Naive thymus-derived CD4-positive, alpha-beta T cell (primary cell): ENCODE measurements at regions not wholly inside any gene's neighbourhood (a gene's known extent, or its start where the extent isn't known, plus 50 kb on each side); places are given as distances from the start of the nearest gene placed in this dataset.
A peak's percentile ranks its signal among the peaks of the same experiment; 100 is the strongest.

Experiments
- ATAC-seq: fragments of 150-1000 bp; cut with Tn5 transposase; 2 replicates; pipeline ENCODE4 v1.10.0; 2021; ENCODE audit warnings: mild to moderate bottlenecking, moderate library complexity
- CTCF ChIA-PET: fragments of 350-600 bp; sonication (Branson Sonifier 250); formaldehyde crosslinking; loops from one replicate; lab custom pipeline; 2021; ENCODE audit warnings: antibody characterized with exemption; lab: Charles Lee
- POLR2A ChIA-PET: fragments of 350-600 bp; sonication (Branson Sonifier 250); formaldehyde crosslinking; loops from one replicate; lab custom pipeline; 2021; ENCODE audit warnings: antibody characterized with exemption, inconsistent platforms; lab: Charles Lee
- DNase-seq, 9 donors: peaks; one replicate each; pipeline versions ENCODE4 v3.0.0 to v3.0.0-alpha.2; 2020 to 2022; ENCODE audit warnings: mixed read lengths in 1 of 9
- H3K27ac ChIP-seq: one replicate; pipeline ENCODE4 v1.7.0; 2013; ENCODE audit warnings: mild to moderate bottlenecking, low read depth, low read length, moderate library complexity
- H3K27me3 ChIP-seq, 2 donors: one replicate each; pipeline ENCODE4 v1.7.0; 2013; ENCODE audit warnings: low read length in 2 of 2, mild to moderate bottlenecking in 2 of 2, moderate library complexity in 2 of 2; ENCODE audit not compliant: control insufficient read depth in 2 of 2, insufficient read depth in 2 of 2
- H3K36me3 ChIP-seq, 3 experiments: 1 replicate in 2 of 3; 2 replicates in 1 of 3; pipeline ENCODE4 v1.7.0; 2013; ENCODE audit warnings: low read length in 3 of 3, mild to moderate bottlenecking in 3 of 3, moderate library complexity in 1 of 3; ENCODE audit not compliant: insufficient read depth in 3 of 3, control insufficient read depth in 2 of 3
- H3K4me1 ChIP-seq, 2 donors: one replicate each; pipeline ENCODE4 v1.7.0; 2013; ENCODE audit warnings: low read length in 2 of 2, mild to moderate bottlenecking in 2 of 2, moderate library complexity in 1 of 2; ENCODE audit not compliant: control insufficient read depth in 2 of 2, insufficient read depth in 2 of 2
- H3K4me3 ChIP-seq: 2 replicates; pipeline ENCODE4 v1.7.0; 2013; ENCODE audit warnings: mild to moderate bottlenecking, low read length
- H3K9me3 ChIP-seq, 3 experiments: 1 replicate in 2 of 3; 2 replicates in 1 of 3; pipeline ENCODE4 v1.7.0; 2013; ENCODE audit warnings: low read length in 3 of 3; ENCODE audit not compliant: control insufficient read depth in 2 of 3
- H3K27ac Mint-ChIP-seq, 9 donors: one replicate each; pipeline ENCODE4 v1.8.0; 2020 to 2022; ENCODE audit warnings: mixed read lengths in 9 of 9, mild to moderate bottlenecking in 8 of 9, moderate library complexity in 5 of 9, inconsistent platforms in 2 of 9
- H3K27me3 Mint-ChIP-seq, 5 donors: one replicate each; pipeline ENCODE4 v1.8.0; 2021 to 2022; ENCODE audit warnings: mixed read lengths in 5 of 5, mild to moderate bottlenecking in 1 of 5
- H3K36me3 Mint-ChIP-seq, 5 donors: one replicate each; pipeline ENCODE4 v1.8.0; 2020 to 2022; ENCODE audit warnings: mixed read lengths in 5 of 5, mild to moderate bottlenecking in 3 of 5, inconsistent platforms in 1 of 5
- H3K4me1 Mint-ChIP-seq, 7 donors: one replicate each; pipeline ENCODE4 v1.8.0; 2020 to 2022; ENCODE audit warnings: mixed read lengths in 7 of 7, mild to moderate bottlenecking in 3 of 7, inconsistent platforms in 1 of 7
- H3K4me3 Mint-ChIP-seq, 10 donors: one replicate each; pipeline ENCODE4 v1.8.0; 2020 to 2022; ENCODE audit warnings: mild to moderate bottlenecking in 10 of 10, mixed read lengths in 10 of 10, moderate library complexity in 6 of 10, inconsistent platforms in 2 of 10
- H3K9me3 Mint-ChIP-seq, 11 donors: one replicate each; pipeline ENCODE4 v1.8.0; 2020 to 2022; ENCODE audit warnings: mixed read lengths in 11 of 11, mild to moderate bottlenecking in 4 of 11, inconsistent platforms in 1 of 11, moderate library complexity in 1 of 11
- intact Hi-C, 2 donors: fragments of 100-400 bp; cut with micrococcal nuclease; formaldehyde crosslinking; loops; one replicate each; pipeline ENCODE4 v1.15.1; 2023

- peaks cover 0 to 53% (median 18%) of the 10 kb centered on the region in 11 donors for H3K9me3 Mint-ChIP-seq
- DNase-seq: no peak
- ChIA-PET CTCF (no interaction called here), POLR2A (no interaction called here)
- no peaks in the 10 kb centered on the region for H3K4me1 Mint-ChIP-seq
- H3K27ac ChIP-seq: no peak overlapping the region
- no peak for ATAC-seq
- no peaks in the 10 kb centered on the region for H3K4me1 ChIP-seq
- H3K36me3 ChIP-seq: no peaks in the 10 kb centered on the region
- no peak overlapping the region for H3K27ac Mint-ChIP-seq
- intact Hi-C loops: no loop called here
- H3K4me3 Mint-ChIP-seq: peak overlapping the region in 1 of 10 donors; percentile 3
- peaks cover 0 to 8% (median 0%) of the 10 kb centered on the region in 3 experiments for H3K9me3 ChIP-seq
- no peak overlapping the region for H3K4me3 ChIP-seq
- no peaks in the 10 kb centered on the region for H3K36me3 Mint-ChIP-seq
- peaks cover 0 to 6% (median 4%) of the 10 kb centered on the region in 5 donors for H3K27me3 Mint-ChIP-seq
- no peaks in the 10 kb centered on the region for H3K27me3 ChIP-seq
Measured at GRCh38 chr4:148757171-148757570, 315.0 kb upstream of the NR3C2 start.

DNA sequence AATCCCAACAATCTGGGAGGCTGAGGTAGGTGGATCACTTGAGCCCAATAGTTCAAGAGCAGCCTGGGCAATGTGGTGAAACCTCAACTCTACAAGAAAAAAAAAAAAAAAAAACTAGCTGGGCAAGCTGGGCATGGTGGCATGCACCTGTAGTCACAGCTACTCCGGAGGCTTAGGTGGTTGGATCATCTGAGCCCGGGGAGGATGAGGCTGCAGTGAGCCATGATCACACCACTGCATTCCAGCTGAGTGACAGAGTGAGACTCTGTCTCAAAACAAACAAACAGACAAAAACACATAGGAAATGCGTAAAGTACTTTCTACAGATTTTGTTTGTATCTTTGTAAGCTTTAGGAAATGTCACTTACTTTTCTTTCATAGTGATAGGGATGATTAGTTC, 307.2 kb upstream of the NR3C2 start:
- H3K27ac ChIP-seq: no peak overlapping the region
- no peaks in the 10 kb centered on the region for H3K4me1 Mint-ChIP-seq
- H3K9me3 Mint-ChIP-seq: peaks cover 0 to 10% (median 0%) of the 10 kb centered on the region in 11 donors
- no peaks in the 10 kb centered on the region for H3K9me3 ChIP-seq
- ATAC-seq: no peak
- H3K4me3 ChIP-seq: no peak overlapping the region
- H3K36me3 ChIP-seq: no peaks in the 10 kb centered on the region
- no peaks in the 10 kb centered on the region for H3K36me3 Mint-ChIP-seq
- H3K4me3 Mint-ChIP-seq: no peak overlapping the region
- H3K27me3 Mint-ChIP-seq: no peaks in the 10 kb centered on the region
- POLR2A ChIA-PET: no interaction called here
- H3K27me3 ChIP-seq: no peaks in the 10 kb centered on the region
- no peak overlapping the region for H3K27ac Mint-ChIP-seq
- CTCF ChIA-PET: no interaction called here
- DNase-seq: no peak
- H3K4me1 ChIP-seq: no peaks in the 10 kb centered on the region
- intact Hi-C loops: no loop called here

- peaks cover 0 to 5% (median 0%) of the 10 kb centered on the region in 11 donors for H3K9me3 Mint-ChIP-seq
- Histone ChIP-seq H3K4me1 (no peaks in the 10 kb centered on the region), H3K36me3 (no peaks in the 10 kb centered on the region), H3K27me3 (no peaks in the 10 kb centered on the region), H3K4me3 (no peak overlapping the region), H3K9me3 (no peaks in the 10 kb centered on the region), H3K27ac (no peak overlapping the region)
- intact Hi-C loops: no loop called here
- no peaks in the 10 kb centered on the region for H3K36me3 Mint-ChIP-seq
- POLR2A ChIA-PET: no interaction called here
- no peak overlapping the region for H3K4me3 Mint-ChIP-seq
- no peaks in the 10 kb centered on the region for H3K4me1 Mint-ChIP-seq
- no peak for DNase-seq
- H3K27me3 Mint-ChIP-seq: no peaks in the 10 kb centered on the region
- CTCF ChIA-PET: no interaction called here
- ATAC-seq: no peak
- H3K27ac Mint-ChIP-seq: no peak overlapping the region
Measured at GRCh38 chr4:148747721-148748268, 305.6 kb upstream of the NR3C2 start.

DNA sequence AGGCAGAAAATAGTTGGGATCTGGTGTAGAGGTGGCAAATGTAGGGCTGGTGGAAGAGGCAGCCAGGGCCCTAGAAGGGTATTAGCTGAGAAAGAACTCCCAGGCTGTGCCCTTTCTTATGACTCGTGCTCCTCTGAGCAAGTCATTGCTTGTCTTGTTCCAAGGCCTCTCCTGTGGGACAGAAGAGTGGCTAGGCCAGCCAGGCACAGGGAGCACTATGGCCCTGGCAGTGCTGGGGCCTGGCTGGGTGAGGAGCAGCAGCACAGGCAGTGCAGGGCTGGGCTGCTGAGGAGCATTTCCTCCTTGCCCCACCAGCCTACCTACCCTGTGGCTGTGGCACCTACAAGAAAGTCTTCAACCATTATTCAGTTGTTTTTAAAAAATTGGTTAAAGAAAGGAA, 298.5 kb upstream of the NR3C2 start:
- Mint-ChIP-seq H3K27ac (no peak overlapping the region), H3K36me3 (no peaks in the 10 kb centered on the region), H3K4me3 (no peak overlapping the region), H3K4me1 (no peaks in the 10 kb centered on the region), H3K9me3 (peaks cover 0 to 7% (median 4%) of the 10 kb centered on the region in 11 donors), H3K27me3 (peaks cover 0 to 8% (median 0%) of the 10 kb centered on the region in 5 donors)
- no peak overlapping the region for H3K27ac ChIP-seq
- DNase-seq (no peak), ATAC-seq (no peak)
- no peaks in the 10 kb centered on the region for H3K9me3 ChIP-seq
- POLR2A ChIA-PET: no interaction called here
- H3K27me3 ChIP-seq: no peaks in the 10 kb centered on the region
- no peak overlapping the region for H3K4me3 ChIP-seq
- H3K36me3 ChIP-seq: no peaks in the 10 kb centered on the region
- CTCF ChIA-PET: no interaction called here
- H3K4me1 ChIP-seq: no peaks in the 10 kb centered on the region
- intact Hi-C loops: no loop called here

GRCh38 chr4:148737061-148737770, 295.0 kb upstream of the NR3C2 start:
- no peaks in the 10 kb centered on the region for H3K36me3 Mint-ChIP-seq
- DNase-seq (no peak), ATAC-seq (no peak)
- peaks cover 0 to 8% (median 0%) of the 10 kb centered on the region in 5 donors for H3K27me3 Mint-ChIP-seq
- H3K4me1 ChIP-seq: no peaks in the 10 kb centered on the region
- no peaks in the 10 kb centered on the region for H3K27me3 ChIP-seq
- no peaks in the 10 kb centered on the region for H3K4me1 Mint-ChIP-seq
- H3K4me3 ChIP-seq: no peak overlapping the region
- no peak overlapping the region for H3K27ac ChIP-seq
- CTCF ChIA-PET: no interaction called here
- H3K36me3 ChIP-seq: no peaks in the 10 kb centered on the region
- peaks cover 0 to 7% (median 0%) of the 10 kb centered on the region in 11 donors for H3K9me3 Mint-ChIP-seq
- no peaks in the 10 kb centered on the region for H3K9me3 ChIP-seq
- H3K27ac Mint-ChIP-seq: no peak overlapping the region
- no peak overlapping the region for H3K4me3 Mint-ChIP-seq
- intact Hi-C loops: no loop called here
- POLR2A ChIA-PET: no interaction called here

DNA sequence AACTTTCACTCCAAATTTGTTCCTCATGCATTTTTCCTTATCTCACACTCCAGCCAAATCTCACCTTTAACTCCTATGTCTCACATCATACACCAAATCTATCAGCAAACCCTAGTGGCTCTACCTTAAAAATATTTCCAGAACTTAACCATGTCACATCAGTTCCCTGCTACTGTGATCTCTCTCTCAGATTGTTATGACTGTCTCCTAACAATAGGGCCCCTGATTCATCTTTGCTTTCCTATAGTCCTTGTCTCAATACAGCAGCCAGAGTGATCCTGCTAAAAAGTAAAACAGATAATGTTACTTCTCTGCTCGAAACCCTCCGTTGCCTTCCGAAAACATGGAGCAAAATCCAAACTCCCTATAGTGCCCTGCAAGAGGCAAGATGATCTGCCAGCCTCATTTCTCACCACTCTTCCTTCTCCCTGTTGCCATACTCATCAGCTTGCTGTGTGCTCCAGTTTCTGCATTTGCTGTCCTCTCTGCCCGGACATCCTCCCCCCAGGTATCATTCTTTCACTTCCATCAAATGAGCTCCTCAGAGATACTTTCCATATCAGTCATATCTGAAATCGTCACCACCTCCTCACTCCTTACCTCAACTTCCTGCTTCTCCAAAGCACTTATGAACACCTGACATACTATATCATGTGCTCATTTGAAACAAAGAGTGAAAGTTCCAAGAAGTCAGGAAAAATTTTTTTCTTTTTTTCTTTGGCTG, 293.4 kb upstream of the NR3C2 start:
- H3K9me3 ChIP-seq: no peaks in the 10 kb centered on the region
- no peak overlapping the region for H3K4me3 ChIP-seq
- POLR2A ChIA-PET: no interaction called here
- Mint-ChIP-seq H3K36me3 (no peaks in the 10 kb centered on the region), H3K4me1 (no peaks in the 10 kb centered on the region), H3K27me3 (peaks cover 0 to 14% (median 0%) of the 10 kb centered on the region in 5 donors), H3K27ac (no peak overlapping the region), H3K4me3 (no peak overlapping the region), H3K9me3 (peaks cover 0 to 7% (median 0%) of the 10 kb centered on the region in 11 donors)
- DNase-seq (no peak), ATAC-seq (no peak)
- no peak overlapping the region for H3K27ac ChIP-seq
- H3K27me3 ChIP-seq: no peaks in the 10 kb centered on the region
- no peaks in the 10 kb centered on the region for H3K4me1 ChIP-seq
- no peaks in the 10 kb centered on the region for H3K36me3 ChIP-seq
- CTCF ChIA-PET: no interaction called here
- intact Hi-C loops: no loop called here
